Neuron (in vitro differentiated cells): ENCODE measurements at regions not wholly inside any gene's neighbourhood (a gene's known extent, or its start where the extent isn't known, plus 50 kb on each side); places are given as distances from the start of the nearest gene placed in this dataset.

Experiments
- H2AFZ ChIP-seq: one replicate; pipeline ENCODE4 v1.6.1; 2013; ENCODE audit warnings: low read depth, mild to moderate bottlenecking, inconsistent platforms, low read length, moderate library complexity
- H3K27me3 ChIP-seq: one replicate; pipeline ENCODE4 v1.6.1; 2013; ENCODE audit warnings: low read length; ENCODE audit not compliant: insufficient read depth
- H3K36me3 ChIP-seq: one replicate; pipeline ENCODE4 v1.6.1; 2013; ENCODE audit warnings: low read length; ENCODE audit not compliant: insufficient read depth
- H3K4me1 ChIP-seq: one replicate; pipeline ENCODE4 v1.6.1; 2013; ENCODE audit warnings: low read length; ENCODE audit not compliant: insufficient read depth
- H3K4me3 ChIP-seq: 2 replicates; pipeline ENCODE4 v1.5.1; 2013; ENCODE audit warnings: mild to moderate bottlenecking, low read length, moderate library complexity
- H3K9me3 ChIP-seq: one replicate; pipeline ENCODE4 v1.6.1; 2013; ENCODE audit warnings: low read length

DNA sequence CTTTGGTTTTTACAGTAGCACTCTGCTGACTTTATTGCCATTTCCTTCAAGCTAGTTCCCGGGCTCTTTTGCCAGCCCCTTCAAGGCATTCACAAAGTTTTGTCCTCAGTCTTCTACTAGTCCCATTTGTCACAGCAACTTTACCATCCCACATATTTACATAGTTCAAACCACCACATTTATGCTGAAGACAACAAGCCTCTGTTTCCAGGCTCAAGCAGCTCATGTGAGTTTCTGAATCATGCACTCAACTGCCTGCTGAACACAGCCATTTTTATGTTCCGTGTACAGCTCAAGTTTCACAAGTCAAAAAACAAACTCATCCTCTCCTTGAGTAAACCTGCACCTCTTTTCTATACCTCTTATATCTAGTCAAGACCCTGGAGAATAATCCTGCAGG, 977.0 kb upstream of the SLC10A2 start:
- Histone ChIP-seq H2AFZ (no peak overlapping the region), H3K36me3 (no peaks in the 10 kb centered on the region), H3K4me1 (no peaks in the 10 kb centered on the region), H3K9me3 (peaks cover 3% of the 10 kb centered on the region), H3K4me3 (no peak overlapping the region), H3K27me3 (no peaks in the 10 kb centered on the region)

DNA sequence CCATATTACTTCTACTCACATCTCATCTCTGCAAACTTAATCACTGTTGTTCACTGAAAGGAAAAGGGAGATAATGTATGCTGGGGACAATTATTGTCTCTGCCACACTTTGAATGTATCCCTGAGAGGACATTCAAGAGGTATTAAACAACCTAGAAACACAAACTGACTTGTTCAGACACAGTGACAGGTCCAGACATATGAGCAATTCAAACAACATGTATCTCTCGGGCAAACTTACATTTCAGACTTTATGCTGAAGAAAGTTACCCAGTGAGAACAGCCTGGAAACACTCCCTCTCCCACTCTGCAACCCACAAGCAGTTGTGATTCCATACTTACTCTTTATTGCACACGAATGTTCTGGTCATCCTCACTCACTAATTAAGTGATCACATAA, 968.7 kb upstream of the SLC10A2 start:
- Histone ChIP-seq H3K9me3 (peaks cover 3% of the 10 kb centered on the region), H3K4me3 (no peak overlapping the region), H3K36me3 (no peaks in the 10 kb centered on the region), H3K4me1 (no peaks in the 10 kb centered on the region), H2AFZ (no peak overlapping the region), H3K27me3 (no peaks in the 10 kb centered on the region)

DNA sequence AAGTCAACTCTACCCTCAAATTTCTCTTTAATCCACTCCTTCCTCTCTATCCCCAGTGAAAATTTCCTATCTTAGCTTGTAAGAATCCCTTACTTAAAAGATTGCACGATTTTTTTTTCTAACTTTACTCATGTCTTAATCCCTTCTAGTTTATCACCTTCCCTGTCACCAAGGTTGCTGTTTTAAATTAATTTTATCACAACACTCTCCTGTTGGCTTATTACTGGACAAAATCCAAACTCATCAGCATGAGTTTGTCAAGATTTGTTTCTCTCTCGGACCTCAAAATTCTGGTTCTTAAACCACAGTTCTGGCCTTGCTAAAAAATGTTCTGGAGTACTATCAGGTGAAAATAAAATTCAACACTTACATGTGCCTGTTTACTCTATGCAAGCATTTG, 959.1 kb upstream of the SLC10A2 start:
- no peaks in the 10 kb centered on the region for H3K9me3 ChIP-seq
- no peaks in the 10 kb centered on the region for H3K4me1 ChIP-seq
- no peaks in the 10 kb centered on the region for H3K36me3 ChIP-seq
- H3K27me3 ChIP-seq, result no peaks in the 10 kb centered on the region
- no peak overlapping the region for H2AFZ ChIP-seq
- no peak overlapping the region for H3K4me3 ChIP-seq

DNA sequence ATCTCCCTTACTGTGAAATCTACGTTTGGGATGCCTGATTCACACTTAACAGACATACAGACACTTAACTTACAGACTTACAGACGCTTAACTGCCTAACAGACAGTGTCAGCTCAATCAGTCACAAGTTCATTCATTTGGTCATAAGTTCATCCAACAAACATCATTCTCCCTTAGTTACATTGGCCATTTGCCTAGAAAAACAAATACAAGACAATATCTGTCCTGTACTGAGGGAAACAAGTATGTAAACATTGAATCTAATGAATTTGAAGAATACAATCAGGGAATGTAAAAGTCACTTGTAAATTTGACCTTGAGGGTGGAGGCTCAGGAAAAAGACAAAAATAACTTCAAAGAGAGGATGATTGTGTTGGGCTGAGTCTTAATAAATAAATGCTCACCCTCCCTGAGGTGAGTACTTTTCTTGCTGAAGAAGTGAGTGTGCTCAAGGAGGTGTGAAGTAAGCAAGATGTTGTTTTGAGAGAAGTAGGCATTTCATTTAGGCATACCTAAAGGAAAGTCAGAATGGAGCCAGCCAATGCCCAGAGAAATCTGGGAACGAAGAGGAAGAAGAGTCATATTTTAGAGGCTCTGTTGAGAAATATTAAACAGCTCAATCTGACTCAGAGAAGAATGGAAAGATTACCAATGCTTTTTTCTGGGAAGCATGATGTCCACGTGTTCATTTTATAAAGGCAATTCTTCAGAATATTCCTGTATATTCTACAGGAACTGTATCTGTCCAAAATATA, 958.4 kb upstream of the SLC10A2 start:
- no peak overlapping the region for H3K4me3 ChIP-seq
- no peak overlapping the region for H2AFZ ChIP-seq
- H3K27me3 ChIP-seq, result no peaks in the 10 kb centered on the region
- no peaks in the 10 kb centered on the region for H3K4me1 ChIP-seq
- no peaks in the 10 kb centered on the region for H3K36me3 ChIP-seq
- no peaks in the 10 kb centered on the region for H3K9me3 ChIP-seq

DNA sequence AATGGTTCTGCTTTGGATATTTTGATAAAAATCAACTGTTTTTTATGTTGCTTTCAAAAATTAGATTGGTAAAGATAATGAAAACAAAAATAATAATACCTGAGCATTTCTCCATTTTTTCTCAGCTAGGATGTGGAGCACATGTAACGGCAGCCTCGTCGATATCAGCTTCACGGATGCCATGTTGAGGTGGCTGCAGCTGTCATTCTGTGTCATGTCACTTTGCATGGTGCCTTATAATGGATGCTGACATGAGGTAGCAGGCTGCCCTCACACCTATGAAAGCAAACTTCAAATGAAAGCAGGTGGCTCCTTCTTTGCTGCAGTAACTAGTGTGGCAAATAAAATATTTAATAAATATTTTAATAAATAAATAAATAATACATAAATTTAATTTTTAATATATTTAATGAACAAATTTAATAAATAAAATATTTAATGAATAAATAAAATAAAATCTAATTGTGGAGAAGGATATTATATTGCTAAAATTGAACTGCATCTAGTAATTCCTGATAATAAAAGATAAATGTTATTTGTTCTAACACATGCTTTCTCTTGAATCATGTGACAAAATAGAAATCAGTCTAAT, 955.7 kb upstream of the SLC10A2 start:
- no peaks in the 10 kb centered on the region for H3K36me3 ChIP-seq
- no peaks in the 10 kb centered on the region for H3K9me3 ChIP-seq
- no peaks in the 10 kb centered on the region for H3K4me1 ChIP-seq
- H3K4me3 ChIP-seq, result no peak overlapping the region
- no peaks in the 10 kb centered on the region for H3K27me3 ChIP-seq
- no peak overlapping the region for H2AFZ ChIP-seq

DNA sequence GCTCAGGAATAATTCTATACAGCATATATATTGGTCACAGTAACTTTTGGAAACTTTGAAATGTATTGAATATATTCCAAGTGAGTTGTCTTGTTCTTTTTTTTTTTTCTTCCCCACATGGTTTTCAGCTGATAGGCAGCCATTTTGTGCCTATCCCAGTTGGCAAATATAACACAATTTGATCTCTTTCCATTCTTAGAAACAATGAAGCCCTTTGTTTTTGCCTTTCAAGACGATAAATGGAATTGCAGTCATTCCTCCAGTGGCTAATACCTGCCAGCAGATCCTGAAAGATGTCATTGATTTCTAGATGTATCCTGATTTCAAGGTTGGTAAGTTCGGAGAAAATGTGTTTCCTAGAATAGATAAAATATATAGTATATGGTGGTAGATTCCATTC, 951.1 kb upstream of the SLC10A2 start:
- H3K4me1 ChIP-seq, result no peaks in the 10 kb centered on the region
- H3K4me3 ChIP-seq, result no peak overlapping the region
- H3K27me3 ChIP-seq, result no peaks in the 10 kb centered on the region
- no peak overlapping the region for H2AFZ ChIP-seq
- no peaks in the 10 kb centered on the region for H3K9me3 ChIP-seq
- H3K36me3 ChIP-seq, result no peaks in the 10 kb centered on the region

DNA sequence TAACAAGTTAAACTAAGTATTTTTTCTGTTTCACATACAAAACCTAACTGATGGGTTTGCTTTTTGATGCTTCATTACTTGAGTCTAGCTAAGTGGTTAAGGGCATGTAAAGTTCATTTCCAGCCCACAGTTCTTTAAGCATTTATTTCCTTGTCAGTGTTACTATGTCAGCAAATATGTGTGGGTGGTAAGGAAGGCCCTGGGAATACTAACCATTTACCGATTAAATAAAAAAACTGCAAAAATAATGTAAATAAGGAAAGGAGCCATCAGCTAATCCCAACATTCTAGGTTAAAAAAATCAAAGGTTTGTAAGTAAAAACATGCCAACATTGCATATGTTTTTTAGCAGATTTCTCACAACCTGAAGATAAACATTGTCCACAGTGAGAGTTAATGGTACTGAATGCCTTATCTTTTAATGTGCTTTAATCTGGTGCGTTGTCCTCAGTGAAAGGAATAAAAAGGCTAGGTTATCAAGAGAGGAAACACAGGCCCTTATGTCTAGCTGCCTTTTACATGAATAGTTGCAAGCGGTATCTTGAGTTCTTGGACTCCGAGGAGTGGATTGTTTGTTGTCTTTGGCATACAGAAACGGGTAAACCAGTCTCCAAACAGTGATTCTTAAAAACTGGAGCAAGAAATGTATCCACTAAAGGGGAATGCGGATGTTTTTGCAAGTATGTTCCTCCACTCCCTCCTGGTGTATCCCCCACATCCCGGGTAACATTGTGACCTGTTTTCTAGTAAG, 949.6 kb upstream of the SLC10A2 start:
- Histone ChIP-seq H2AFZ (peak overlapping the region; percentile 39), H3K9me3 (no peaks in the 10 kb centered on the region), H3K4me3 (no peak overlapping the region), H3K36me3 (no peaks in the 10 kb centered on the region), H3K27me3 (no peaks in the 10 kb centered on the region), H3K4me1 (peaks cover 8% of the 10 kb centered on the region)

DNA sequence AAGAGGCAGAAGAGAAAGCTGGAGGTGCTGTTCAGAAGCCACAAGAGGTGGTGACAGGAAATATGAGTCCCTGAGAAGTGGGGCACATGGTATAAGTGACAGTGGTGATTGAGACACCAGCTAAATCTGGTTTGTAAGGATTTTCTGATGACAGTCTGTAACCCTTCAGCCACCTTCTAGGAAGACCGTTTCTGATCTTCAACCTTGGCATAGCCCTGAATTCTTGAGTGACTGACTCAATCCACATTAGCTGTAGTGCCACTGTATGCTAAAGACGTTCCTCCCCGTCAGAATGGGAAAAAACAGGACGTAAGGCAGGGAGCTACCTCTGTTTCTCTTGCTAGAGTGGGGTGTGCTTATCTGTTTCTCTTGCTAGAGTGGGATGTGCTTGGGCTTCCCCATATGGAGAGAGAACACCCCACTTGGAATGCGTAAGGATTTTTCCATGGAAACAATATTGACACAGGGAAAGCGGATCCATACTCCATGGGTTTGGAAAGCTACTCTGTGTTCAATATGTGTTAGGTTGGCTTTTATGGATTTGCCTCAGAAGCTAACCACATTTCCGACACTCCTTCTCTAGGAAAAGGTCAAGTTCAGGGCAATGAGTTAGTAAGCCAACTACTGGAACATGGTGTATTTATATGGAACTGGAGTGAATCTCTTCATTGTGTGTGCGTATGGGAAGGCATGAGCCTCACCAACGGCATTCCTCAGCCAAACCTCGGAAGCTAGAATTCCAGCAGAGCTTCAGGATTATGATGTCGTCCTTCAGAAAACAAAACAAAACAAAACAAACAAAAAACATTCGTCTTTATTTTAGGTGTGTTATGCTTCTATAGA, 948.8 kb upstream of the SLC10A2 start:
- Histone ChIP-seq H3K4me1 (peaks cover 8% of the 10 kb centered on the region), H3K4me3 (no peak overlapping the region), H2AFZ (no peak overlapping the region), H3K36me3 (no peaks in the 10 kb centered on the region), H3K27me3 (no peaks in the 10 kb centered on the region), H3K9me3 (no peaks in the 10 kb centered on the region)

DNA sequence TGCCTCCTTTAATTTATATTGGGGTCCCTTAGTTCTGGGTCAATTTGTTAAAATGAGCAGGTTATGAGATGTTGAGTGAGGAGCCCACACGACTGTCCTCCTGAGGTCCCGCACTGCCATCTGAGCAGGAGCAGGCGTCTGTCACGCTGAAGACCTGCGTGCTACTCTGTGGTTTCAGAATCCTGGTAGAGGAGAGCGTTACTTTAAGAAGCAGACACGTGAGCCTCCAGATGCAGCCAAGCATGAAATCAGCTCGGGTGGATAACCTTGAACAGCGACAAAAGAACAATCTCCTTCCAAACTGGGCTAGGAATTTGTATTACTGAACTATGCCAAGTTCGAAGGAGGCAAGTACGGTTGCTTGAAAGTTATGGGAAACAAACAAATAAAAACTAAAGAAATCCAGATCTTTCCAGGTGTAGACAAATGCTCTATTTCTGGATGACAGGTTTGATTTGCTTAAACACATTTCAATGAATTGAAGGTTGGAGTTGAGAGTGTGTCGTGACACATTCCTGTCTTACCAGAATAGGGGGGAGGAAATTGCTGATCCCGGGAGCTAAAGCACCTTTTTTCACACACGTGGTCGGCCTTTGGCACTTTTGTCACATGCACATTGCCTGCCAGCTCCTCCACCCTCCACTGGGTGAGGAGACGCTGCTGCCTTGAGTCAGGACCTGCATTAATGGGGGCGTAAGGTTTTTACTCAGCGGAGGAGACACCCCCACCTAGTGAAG, 945.5 kb upstream of the SLC10A2 start:
- Histone ChIP-seq H3K27me3 (no peaks in the 10 kb centered on the region), H3K4me3 (peak overlapping the region; percentile 2), H2AFZ (peak overlapping the region; percentile 24), H3K36me3 (no peaks in the 10 kb centered on the region), H3K4me1 (peaks cover 8% of the 10 kb centered on the region), H3K9me3 (no peaks in the 10 kb centered on the region)

DNA sequence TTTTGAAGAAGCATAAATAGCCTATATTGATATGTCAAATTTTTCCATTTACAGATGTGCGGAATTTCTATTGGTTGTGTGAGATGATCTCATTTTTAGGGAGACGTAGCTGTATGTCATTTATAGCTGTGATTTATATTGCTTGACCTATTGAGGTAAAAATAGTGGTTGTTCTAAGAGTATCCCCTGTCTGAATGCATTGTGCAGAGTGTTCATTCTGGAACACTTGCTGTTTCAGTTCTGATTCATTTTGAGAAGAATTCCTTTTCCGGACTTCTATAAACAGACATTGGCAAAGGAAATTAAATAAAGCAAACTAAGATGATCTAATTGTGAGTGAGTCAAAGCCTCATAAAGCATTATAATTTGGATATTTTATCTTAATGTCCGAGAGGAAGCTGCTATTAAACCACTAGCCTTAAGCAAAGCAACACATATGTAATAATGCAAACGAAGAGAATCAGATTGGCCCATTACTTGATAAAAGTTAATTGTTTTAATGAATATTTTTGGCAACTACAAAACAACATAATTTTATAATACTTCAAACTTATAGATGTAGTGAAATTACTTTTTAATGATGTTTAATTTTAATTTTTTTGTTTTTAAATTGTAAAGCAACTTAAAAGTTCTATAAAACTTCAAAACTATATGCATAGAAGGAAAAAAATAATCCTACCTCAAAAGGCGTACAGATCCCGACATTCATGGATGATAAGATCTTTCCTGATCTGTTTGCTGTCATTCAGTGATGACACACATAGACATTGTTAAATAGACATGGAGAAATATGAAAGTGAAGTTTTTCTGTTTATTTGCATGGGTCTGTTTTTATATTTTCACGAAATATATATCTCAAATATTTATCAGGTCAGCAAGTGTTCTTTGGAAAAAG, 942.6 kb upstream of the SLC10A2 start:
- Histone ChIP-seq H3K4me1 (peaks cover 10% of the 10 kb centered on the region), H3K9me3 (no peaks in the 10 kb centered on the region), H2AFZ (no peak overlapping the region), H3K27me3 (no peaks in the 10 kb centered on the region), H3K4me3 (no peak overlapping the region), H3K36me3 (no peaks in the 10 kb centered on the region)

DNA sequence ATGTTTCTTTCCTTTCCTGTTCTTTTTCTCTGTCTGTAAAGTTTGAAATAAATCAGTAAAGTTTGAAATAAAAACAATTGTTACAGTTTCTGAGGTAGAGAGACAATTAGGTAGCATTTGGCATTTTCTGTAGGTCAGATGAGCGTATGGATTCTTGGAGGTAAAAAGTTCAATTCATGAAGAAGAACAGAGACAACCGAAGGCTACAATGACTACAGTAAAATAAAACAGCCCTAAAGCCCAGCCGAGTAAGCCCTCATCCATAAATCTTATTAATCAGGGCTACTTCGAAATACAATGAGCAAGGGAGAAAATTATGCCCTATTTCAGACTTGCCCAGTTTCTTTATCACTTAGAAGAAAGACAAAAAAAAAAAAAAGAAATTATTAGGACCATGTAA, 941.9 kb upstream of the SLC10A2 start:
- Histone ChIP-seq H3K4me3 (no peak overlapping the region), H2AFZ (no peak overlapping the region), H3K9me3 (no peaks in the 10 kb centered on the region), H3K36me3 (no peaks in the 10 kb centered on the region), H3K4me1 (peaks cover 10% of the 10 kb centered on the region), H3K27me3 (no peaks in the 10 kb centered on the region)

DNA sequence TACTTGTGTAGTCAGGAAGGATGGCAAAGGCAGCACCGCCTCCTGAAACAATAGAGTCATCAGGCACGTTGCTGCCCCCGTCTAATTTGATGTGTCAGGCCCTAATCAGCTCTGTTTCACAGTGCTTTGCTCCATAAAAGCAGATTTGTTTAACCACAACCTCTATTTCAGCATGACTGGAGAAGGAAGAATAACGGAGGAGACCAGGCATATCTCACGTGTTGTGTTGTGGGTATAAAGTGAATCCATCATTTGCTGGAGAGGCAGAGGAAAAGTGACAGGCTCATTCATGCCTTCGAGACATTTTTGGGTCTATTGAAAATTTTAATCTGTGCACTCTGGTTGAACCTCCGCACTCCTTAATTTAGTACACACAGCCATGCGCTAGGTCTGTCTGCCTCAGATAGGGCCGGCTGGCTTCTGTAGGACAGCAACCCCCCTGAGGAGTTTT, 940.4 kb upstream of the SLC10A2 start:
- Histone ChIP-seq H3K27me3 (no peaks in the 10 kb centered on the region), H3K9me3 (no peaks in the 10 kb centered on the region), H2AFZ (no peak overlapping the region), H3K36me3 (no peaks in the 10 kb centered on the region), H3K4me3 (no peak overlapping the region), H3K4me1 (peaks cover 5% of the 10 kb centered on the region)
